ENCODE measurements at regions not wholly inside any gene's neighbourhood (a gene's known extent, or its start where the extent isn't known, plus 50 kb on each side); places are given as distances from the start of the nearest gene placed in this dataset.

DNA sequence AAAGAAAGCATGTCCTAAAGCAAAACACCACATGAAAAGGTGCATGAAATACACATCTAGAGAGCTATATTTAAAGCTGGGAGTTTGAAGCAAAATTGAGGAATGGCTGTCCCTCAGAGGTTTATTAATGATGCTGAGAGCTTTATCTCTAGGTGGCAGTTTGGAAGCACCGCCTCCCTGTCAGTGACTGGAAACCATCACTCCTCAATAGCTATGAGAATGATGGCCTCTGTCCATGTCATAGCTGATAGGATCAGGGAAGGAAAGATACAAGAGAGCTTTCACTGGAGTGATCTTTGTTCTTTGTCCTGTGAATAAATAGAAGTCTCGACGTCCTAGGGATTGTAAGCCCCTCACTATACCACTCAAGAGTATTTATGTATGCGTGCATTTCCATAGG lies 110.5 kb downstream of the NUDT12 start:
- Histone ChIP-seq H3F3A (ENCODE audit: insufficient read depth, low read length, poor library complexity, severe bottlenecking) (no peaks in the 10 kb centered on the region), H3K27ac (ENCODE audit: low read length) (no peak overlapping the region), H3K4me2 (ENCODE audit: low read length) (no peak overlapping the region), H3K36me3 (ENCODE audit: insufficient read depth, low read length) (no peaks in the 10 kb centered on the region), H4K20me1 (ENCODE audit: insufficient read depth) (no peaks in the 10 kb centered on the region), H3K4me3 (ENCODE audit: low read length) (no peak overlapping the region), H3K27me3 (ENCODE audit: insufficient read depth, low read depth, low read length) (no peaks in the 10 kb centered on the region), H3K9me2 (ENCODE audit: insufficient read depth, low read length) (no peaks in the 10 kb centered on the region), H3K9ac (ENCODE audit: low read length) (no peak overlapping the region), H3K9me3 (ENCODE audit: low read length) (no peaks in the 10 kb centered on the region), H3K79me2 (replicated peaks; ENCODE audit: insufficient read depth, low read length) (no peaks in the 10 kb centered on the region), H2AFZ (ENCODE audit: low read depth, low read length) (no peak overlapping the region)
- no peak for TF ChIP-seq EP300 (conservative IDR thresholded peaks at IDR 0.05; ENCODE audit: poor library complexity, severe bottlenecking)
- no peak for TF ChIP-seq POLR2AphosphoS5 (IDR thresholded peaks at IDR 0.05)
- TF ChIP-seq TAF1 (IDR thresholded peaks at IDR 0.05; ENCODE audit: low read depth): no peak
- TF ChIP-seq MXI1 (conservative IDR thresholded peaks at IDR 0.05; ENCODE audit: poor library complexity, severe bottlenecking): no peak

DNA sequence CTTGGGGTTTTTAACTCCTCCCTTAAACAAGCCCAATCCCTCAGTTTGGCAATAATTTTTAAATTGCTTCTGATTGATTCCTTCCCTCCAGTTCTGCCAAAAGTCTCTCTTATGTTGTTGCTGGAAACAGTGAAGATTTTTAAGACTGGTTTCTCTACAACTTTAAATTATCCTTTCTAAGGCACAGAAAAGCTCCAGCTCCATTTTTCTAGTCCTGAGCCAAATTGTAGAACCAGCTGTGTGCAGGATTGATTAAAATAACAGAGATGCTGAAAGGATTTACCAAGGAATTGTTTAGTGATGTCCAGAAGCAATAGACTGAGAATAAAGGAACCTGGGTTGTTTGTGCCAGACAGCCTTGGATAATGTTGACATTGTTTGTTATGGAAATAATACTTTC lies 111.3 kb downstream of the NUDT12 start:
- H3K27ac ChIP-seq (ENCODE audit: low read length): no peak overlapping the region
- H3K4me3 ChIP-seq (ENCODE audit: low read length): no peak overlapping the region
- H4K20me1 ChIP-seq (ENCODE audit: insufficient read depth): no peaks in the 10 kb centered on the region
- no peaks in the 10 kb centered on the region for H3K27me3 ChIP-seq (ENCODE audit: insufficient read depth, low read depth, low read length)
- H3K4me2 ChIP-seq (ENCODE audit: low read length): no peak overlapping the region
- no peaks in the 10 kb centered on the region for H3F3A ChIP-seq (ENCODE audit: insufficient read depth, low read length, poor library complexity, severe bottlenecking)
- H3K36me3 ChIP-seq (ENCODE audit: insufficient read depth, low read length): no peaks in the 10 kb centered on the region
- H3K9ac ChIP-seq (ENCODE audit: low read length): no peak overlapping the region
- no peaks in the 10 kb centered on the region for H3K9me3 ChIP-seq (ENCODE audit: low read length)
- no peaks in the 10 kb centered on the region for H3K79me2 ChIP-seq (replicated peaks; ENCODE audit: insufficient read depth, low read length)
- H2AFZ ChIP-seq (ENCODE audit: low read depth, low read length): no peak overlapping the region
- no peaks in the 10 kb centered on the region for H3K9me2 ChIP-seq (ENCODE audit: insufficient read depth, low read length)
- TF ChIP-seq MXI1 (conservative IDR thresholded peaks at IDR 0.05; ENCODE audit: poor library complexity, severe bottlenecking): no peak
- TF ChIP-seq EZH2 (IDR thresholded peaks at IDR 0.05; ENCODE audit: borderline replicate concordance, insufficient read depth, low read length, poor library complexity, severe bottlenecking): no peak
- no peak for TF ChIP-seq EP300 (conservative IDR thresholded peaks at IDR 0.05; ENCODE audit: poor library complexity, severe bottlenecking)
- TF ChIP-seq TAF1 (IDR thresholded peaks at IDR 0.05; ENCODE audit: low read depth): no peak
- TF ChIP-seq SMC3 (conservative IDR thresholded peaks at IDR 0.05; ENCODE audit: poor library complexity): no peak
- no peak for TF ChIP-seq RAD21 (conservative IDR thresholded peaks at IDR 0.05)
- no peak for TF ChIP-seq POLR2AphosphoS5 (IDR thresholded peaks at IDR 0.05)
- TF ChIP-seq, protein P1, sequence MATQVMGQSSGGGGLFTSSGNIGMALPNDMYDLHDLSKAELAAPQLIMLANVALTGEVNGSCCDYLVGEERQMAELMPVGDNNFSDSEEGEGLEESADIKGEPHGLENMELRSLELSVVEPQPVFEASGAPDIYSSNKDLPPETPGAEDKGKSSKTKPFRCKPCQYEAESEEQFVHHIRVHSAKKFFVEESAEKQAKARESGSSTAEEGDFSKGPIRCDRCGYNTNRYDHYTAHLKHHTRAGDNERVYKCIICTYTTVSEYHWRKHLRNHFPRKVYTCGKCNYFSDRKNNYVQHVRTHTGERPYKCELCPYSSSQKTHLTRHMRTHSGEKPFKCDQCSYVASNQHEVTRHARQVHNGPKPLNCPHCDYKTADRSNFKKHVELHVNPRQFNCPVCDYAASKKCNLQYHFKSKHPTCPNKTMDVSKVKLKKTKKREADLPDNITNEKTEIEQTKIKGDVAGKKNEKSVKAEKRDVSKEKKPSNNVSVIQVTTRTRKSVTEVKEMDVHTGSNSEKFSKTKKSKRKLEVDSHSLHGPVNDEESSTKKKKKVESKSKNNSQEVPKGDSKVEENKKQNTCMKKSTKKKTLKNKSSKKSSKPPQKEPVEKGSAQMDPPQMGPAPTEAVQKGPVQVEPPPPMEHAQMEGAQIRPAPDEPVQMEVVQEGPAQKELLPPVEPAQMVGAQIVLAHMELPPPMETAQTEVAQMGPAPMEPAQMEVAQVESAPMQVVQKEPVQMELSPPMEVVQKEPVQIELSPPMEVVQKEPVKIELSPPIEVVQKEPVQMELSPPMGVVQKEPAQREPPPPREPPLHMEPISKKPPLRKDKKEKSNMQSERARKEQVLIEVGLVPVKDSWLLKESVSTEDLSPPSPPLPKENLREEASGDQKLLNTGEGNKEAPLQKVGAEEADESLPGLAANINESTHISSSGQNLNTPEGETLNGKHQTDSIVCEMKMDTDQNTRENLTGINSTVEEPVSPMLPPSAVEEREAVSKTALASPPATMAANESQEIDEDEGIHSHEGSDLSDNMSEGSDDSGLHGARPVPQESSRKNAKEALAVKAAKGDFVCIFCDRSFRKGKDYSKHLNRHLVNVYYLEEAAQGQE (IDR thresholded peaks at IDR 0.05; ENCODE audit: borderline replicate concordance): no peak
- TF ChIP-seq, protein P2, sequence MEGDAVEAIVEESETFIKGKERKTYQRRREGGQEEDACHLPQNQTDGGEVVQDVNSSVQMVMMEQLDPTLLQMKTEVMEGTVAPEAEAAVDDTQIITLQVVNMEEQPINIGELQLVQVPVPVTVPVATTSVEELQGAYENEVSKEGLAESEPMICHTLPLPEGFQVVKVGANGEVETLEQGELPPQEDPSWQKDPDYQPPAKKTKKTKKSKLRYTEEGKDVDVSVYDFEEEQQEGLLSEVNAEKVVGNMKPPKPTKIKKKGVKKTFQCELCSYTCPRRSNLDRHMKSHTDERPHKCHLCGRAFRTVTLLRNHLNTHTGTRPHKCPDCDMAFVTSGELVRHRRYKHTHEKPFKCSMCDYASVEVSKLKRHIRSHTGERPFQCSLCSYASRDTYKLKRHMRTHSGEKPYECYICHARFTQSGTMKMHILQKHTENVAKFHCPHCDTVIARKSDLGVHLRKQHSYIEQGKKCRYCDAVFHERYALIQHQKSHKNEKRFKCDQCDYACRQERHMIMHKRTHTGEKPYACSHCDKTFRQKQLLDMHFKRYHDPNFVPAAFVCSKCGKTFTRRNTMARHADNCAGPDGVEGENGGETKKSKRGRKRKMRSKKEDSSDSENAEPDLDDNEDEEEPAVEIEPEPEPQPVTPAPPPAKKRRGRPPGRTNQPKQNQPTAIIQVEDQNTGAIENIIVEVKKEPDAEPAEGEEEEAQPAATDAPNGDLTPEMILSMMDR (IDR thresholded peaks at IDR 0.05; ENCODE audit: poor library complexity, severe bottlenecking): no peak
